ENCODE measurements at regions not wholly inside any gene's neighbourhood (a gene's known extent, or its start where the extent isn't known, plus 50 kb on each side); places are given as distances from the start of the nearest gene placed in this dataset.

DNA sequence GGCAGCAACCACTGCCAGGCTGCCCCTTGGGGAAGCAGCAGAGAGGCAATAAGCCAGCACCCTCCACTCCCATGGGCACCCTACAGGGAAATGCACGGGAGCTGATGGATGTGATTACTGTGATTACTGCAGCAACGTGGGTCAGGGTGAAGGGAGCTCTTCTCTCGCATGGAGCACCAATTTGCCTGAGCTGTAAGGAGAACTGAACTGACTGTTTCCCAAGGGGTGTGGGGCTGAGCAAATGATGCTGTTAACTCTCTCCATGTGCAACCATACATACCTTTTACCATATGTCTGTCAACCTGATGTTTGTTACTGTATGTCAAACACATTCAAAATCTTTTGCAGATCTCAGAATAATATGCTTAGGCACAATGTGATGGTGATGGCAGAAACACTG is 680.6 kb downstream of the SQOR start:
- TF ChIP-seq, protein P1, sequence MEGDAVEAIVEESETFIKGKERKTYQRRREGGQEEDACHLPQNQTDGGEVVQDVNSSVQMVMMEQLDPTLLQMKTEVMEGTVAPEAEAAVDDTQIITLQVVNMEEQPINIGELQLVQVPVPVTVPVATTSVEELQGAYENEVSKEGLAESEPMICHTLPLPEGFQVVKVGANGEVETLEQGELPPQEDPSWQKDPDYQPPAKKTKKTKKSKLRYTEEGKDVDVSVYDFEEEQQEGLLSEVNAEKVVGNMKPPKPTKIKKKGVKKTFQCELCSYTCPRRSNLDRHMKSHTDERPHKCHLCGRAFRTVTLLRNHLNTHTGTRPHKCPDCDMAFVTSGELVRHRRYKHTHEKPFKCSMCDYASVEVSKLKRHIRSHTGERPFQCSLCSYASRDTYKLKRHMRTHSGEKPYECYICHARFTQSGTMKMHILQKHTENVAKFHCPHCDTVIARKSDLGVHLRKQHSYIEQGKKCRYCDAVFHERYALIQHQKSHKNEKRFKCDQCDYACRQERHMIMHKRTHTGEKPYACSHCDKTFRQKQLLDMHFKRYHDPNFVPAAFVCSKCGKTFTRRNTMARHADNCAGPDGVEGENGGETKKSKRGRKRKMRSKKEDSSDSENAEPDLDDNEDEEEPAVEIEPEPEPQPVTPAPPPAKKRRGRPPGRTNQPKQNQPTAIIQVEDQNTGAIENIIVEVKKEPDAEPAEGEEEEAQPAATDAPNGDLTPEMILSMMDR (IDR thresholded peaks at IDR 0.05), result no peak
- TF ChIP-seq SIN3A (IDR thresholded peaks at IDR 0.05; ENCODE audit: borderline replicate concordance, insufficient read depth, low read depth, low read length) (no peak), TCF7L2 (IDR thresholded peaks at IDR 0.05; ENCODE audit: low read depth, low read length) (no peak), POLR2AphosphoS5 (IDR thresholded peaks at IDR 0.05; ENCODE audit: low read depth, low read length) (no peak)
- TF ChIP-seq, protein P2, sequence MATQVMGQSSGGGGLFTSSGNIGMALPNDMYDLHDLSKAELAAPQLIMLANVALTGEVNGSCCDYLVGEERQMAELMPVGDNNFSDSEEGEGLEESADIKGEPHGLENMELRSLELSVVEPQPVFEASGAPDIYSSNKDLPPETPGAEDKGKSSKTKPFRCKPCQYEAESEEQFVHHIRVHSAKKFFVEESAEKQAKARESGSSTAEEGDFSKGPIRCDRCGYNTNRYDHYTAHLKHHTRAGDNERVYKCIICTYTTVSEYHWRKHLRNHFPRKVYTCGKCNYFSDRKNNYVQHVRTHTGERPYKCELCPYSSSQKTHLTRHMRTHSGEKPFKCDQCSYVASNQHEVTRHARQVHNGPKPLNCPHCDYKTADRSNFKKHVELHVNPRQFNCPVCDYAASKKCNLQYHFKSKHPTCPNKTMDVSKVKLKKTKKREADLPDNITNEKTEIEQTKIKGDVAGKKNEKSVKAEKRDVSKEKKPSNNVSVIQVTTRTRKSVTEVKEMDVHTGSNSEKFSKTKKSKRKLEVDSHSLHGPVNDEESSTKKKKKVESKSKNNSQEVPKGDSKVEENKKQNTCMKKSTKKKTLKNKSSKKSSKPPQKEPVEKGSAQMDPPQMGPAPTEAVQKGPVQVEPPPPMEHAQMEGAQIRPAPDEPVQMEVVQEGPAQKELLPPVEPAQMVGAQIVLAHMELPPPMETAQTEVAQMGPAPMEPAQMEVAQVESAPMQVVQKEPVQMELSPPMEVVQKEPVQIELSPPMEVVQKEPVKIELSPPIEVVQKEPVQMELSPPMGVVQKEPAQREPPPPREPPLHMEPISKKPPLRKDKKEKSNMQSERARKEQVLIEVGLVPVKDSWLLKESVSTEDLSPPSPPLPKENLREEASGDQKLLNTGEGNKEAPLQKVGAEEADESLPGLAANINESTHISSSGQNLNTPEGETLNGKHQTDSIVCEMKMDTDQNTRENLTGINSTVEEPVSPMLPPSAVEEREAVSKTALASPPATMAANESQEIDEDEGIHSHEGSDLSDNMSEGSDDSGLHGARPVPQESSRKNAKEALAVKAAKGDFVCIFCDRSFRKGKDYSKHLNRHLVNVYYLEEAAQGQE (IDR thresholded peaks at IDR 0.05; ENCODE audit: insufficient read depth in 1 of 2, low read depth in 2 of 2, low read length in 1 of 2), result no peak
- Histone ChIP-seq H3K4me3 (ENCODE audit: low read depth in 2 of 2, low read length in 2 of 2) (no peak overlapping the region), H3K27ac (ENCODE audit: low read length) (no peak overlapping the region), H3K9me3 (ENCODE audit: control insufficient read depth, insufficient read depth, low read depth, low read length) (no peaks in the 10 kb centered on the region), H3K36me3 (ENCODE audit: control insufficient read depth, insufficient read depth, low read length) (no peaks in the 10 kb centered on the region), H3K4me1 (ENCODE audit: control insufficient read depth, insufficient read depth, low read length) (no peaks in the 10 kb centered on the region), H3K27me3 (ENCODE audit: control insufficient read depth, insufficient read depth, low read length) (no peaks in the 10 kb centered on the region)
- in situ Hi-C loops (cut with HindIII; ENCODE audit: low pct_unique_long_range_greater_than_20kb, low sequenced_read_pairs) (no loop called here), intact Hi-C loops (cut with micrococcal nuclease; ENCODE audit: unreplicated experiment) (loop anchor here (10.0 kb wide), 3 partner anchors 189 to 1669 kb away; no protein-coding TSS in a partner anchor)
- no peak for DNase-seq (ENCODE audit: low read depth, low spot score)
- no peak for ATAC-seq
- BruUV-seq (replicated peaks), result no TSS peak
- POLR2A ChIA-PET, result no interaction called here
- CTCF ChIA-PET, result no interaction called here

DNA sequence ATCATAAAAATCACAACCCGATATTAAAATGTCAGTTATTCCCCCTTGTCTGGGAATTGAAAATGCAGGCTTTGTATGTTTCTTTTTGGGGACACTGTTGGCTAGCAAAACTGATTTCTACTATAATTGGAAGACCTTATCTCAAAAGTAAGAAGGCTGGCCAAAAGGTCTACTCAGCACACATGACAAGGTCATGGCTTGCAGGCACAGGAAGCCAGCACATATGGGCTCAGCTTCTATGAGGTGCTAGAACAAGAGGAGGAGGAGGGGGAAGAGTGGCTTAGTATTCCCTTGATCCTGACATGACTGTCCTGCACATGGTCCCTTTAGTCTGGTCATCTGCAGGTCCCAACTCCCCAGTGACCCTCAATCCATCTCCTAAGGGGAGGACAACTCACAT is 681.2 kb downstream of the SQOR start:
- Histone ChIP-seq H3K4me3 (ENCODE audit: low read depth in 2 of 2, low read length in 2 of 2) (no peak overlapping the region), H3K4me1 (ENCODE audit: control insufficient read depth, insufficient read depth, low read length) (no peaks in the 10 kb centered on the region), H3K9me3 (ENCODE audit: control insufficient read depth, insufficient read depth, low read depth, low read length) (no peaks in the 10 kb centered on the region), H3K27me3 (ENCODE audit: control insufficient read depth, insufficient read depth, low read length) (no peaks in the 10 kb centered on the region), H3K27ac (ENCODE audit: low read length) (no peak overlapping the region), H3K36me3 (ENCODE audit: control insufficient read depth, insufficient read depth, low read length) (no peaks in the 10 kb centered on the region)
- ATAC-seq (no peak), DNase-seq (ENCODE audit: low read depth, low spot score) (no peak)
- in situ Hi-C loops (cut with HindIII; ENCODE audit: low pct_unique_long_range_greater_than_20kb, low sequenced_read_pairs), result no loop called here
- ChIA-PET POLR2A (no interaction called here), CTCF (no interaction called here)
- TF ChIP-seq POLR2AphosphoS5 (IDR thresholded peaks at IDR 0.05; ENCODE audit: low read depth, low read length) (no peak), SIN3A (IDR thresholded peaks at IDR 0.05; ENCODE audit: borderline replicate concordance, insufficient read depth, low read depth, low read length) (no peak), TCF7L2 (IDR thresholded peaks at IDR 0.05; ENCODE audit: low read depth, low read length) (no peak)
- TF ChIP-seq, protein P2 (IDR thresholded peaks at IDR 0.05; ENCODE audit: insufficient read depth in 1 of 2, low read depth in 2 of 2, low read length in 1 of 2), result no peak
- TF ChIP-seq, protein P1 (IDR thresholded peaks at IDR 0.05), result no peak
- no TSS peak for BruUV-seq (replicated peaks)
- intact Hi-C loops (cut with micrococcal nuclease; ENCODE audit: unreplicated experiment), result loop anchor here (10.0 kb wide), 3 partner anchors 189 to 1669 kb away; no protein-coding TSS in a partner anchor
